Sciatic nerve (tissue), 2 donors: ENCODE measurements at regions not wholly inside any gene's neighbourhood (a gene's known extent, or its start where the extent isn't known, plus 50 kb on each side); places are given as distances from the start of the nearest gene placed in this dataset.
"Not testable (repeated sequence)": the region's sequence is repeated elsewhere in the genome, so short reads cannot be mapped to it uniquely, and the experiment has no call there.

Source experiments
- ATAC-seq: fragments of 200-7000 bp; cut with Tn5 transposase; one replicate; pipeline ENCODE4 v1.9.1; 2020; ENCODE audit warnings: mild to moderate bottlenecking, moderate library complexity
- DNase-seq: peaks from one replicate; pipeline ENCODE4 v3.0.0-alpha.2; 2020; ENCODE audit warnings: low spot score
- intact Hi-C: fragments of 100-400 bp; cut with DNase I; formaldehyde crosslinking; loops from one replicate; pipeline ENCODE4 v1.14.2; 2022
- donor health status: DM: no; HTN: no; CAD: no.
- donor health status: DM: no; HTN: no; CAD: no.

GRCh38 chr2:239746559-239747246 lies 278.4 kb downstream of the NDUFA10 start:
- ATAC-seq: peak; percentile 74
- intact Hi-C loops: no loop called here
- no peak for DNase-seq

- intact Hi-C loops: no loop called here
- DNase-seq (no peak), ATAC-seq (peak; percentile 79)
These were observed 279.5 kb downstream of the NDUFA10 start for GRCh38 chr2:239745386-239746227.

- ATAC-seq (no peak), DNase-seq (no peak)
- intact Hi-C loops: no loop called here
These were observed 280.3 kb downstream of the NDUFA10 start for GRCh38 chr2:239744706-239745340.

DNA sequence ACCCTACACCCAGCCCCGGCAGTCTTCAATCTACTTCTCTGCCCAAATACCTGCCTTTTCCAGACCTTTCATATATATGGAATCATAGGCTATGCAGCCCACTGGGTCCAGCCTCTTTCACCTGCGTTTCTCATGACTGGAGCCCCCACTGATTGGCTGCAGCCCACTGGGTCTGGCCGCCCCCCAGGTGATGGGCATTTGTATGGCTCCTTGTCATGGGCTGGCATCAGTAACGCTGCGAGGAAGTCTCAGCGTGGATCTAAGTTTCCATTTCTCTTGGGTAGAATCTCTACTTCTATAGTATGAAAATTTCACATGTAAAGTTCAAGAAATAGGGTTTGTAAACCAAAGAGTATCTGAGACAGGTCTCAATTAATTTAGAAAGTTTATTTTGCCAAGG lies 281.9 kb downstream of the NDUFA10 start:
- intact Hi-C loops: no loop called here
- DNase-seq (no peak), ATAC-seq (no peak)

DNA sequence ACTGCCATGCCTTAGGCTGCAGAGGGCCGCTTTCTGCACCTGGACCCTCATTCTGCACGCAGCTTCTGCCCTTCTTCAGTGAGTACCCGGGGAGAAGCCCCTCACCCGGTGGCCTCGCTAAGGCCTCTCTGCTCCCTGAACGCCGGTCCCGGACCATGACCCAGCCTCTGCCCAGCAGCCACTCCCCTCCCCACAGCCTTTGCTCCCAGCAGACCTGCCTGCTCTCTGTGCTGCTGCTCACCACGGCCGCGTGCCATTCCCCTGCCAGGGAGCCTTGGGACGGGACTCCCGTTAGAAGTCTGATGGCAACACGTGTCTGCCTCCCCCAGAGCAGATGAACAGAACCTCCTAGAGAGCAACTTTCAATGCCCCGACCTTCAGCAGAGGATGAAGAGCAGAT lies 282.8 kb downstream of the NDUFA10 start:
- ATAC-seq: no peak
- intact Hi-C loops: no loop called here
- DNase-seq: no peak

DNA sequence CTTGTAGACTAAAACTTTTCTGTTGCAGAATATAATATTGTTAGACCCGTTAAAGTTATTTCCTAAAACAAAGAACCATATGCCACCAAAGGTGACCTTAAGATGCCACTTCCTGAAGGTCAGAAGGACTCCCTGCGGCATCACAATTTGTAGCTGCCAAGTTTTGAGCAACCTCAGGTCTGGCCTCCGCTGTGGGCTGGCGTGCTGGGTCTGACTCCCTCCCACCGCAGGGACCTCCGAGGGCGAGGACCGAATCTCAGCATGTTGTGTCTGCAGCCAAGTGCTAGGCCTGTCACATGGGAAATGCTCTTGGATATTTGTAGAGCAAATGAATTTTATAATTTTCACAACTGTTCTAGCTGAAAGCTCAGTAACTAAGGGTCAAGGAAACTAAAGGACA lies 285.9 kb downstream of the NDUFA10 start:
- intact Hi-C loops: no loop called here
- DNase-seq: no peak
- ATAC-seq: peak; percentile 33

GRCh38 chr2:239738159-239738558 lies 287.0 kb downstream of the NDUFA10 start:
- no peak for ATAC-seq
- no peak for DNase-seq
- intact Hi-C loops: no loop called here

DNA sequence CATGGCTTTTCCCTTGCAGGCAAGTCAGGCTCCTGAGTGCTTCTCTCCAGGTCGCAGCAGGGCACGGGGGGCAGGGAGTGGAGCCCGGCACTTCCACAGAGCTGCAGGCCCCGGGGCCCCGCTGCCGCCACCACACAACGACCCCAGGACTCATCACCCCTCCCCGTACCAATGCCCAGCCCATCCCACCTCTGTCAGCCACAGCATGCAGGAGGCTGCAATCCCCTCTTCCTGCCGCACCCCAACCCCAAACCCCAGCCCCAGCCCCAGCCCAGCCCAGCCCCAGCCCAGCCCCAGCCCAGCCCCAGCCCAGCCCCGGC lies 288.0 kb downstream of the NDUFA10 start:
- intact Hi-C loops: no loop called here
- no peak for DNase-seq
- ATAC-seq: no peak

DNA sequence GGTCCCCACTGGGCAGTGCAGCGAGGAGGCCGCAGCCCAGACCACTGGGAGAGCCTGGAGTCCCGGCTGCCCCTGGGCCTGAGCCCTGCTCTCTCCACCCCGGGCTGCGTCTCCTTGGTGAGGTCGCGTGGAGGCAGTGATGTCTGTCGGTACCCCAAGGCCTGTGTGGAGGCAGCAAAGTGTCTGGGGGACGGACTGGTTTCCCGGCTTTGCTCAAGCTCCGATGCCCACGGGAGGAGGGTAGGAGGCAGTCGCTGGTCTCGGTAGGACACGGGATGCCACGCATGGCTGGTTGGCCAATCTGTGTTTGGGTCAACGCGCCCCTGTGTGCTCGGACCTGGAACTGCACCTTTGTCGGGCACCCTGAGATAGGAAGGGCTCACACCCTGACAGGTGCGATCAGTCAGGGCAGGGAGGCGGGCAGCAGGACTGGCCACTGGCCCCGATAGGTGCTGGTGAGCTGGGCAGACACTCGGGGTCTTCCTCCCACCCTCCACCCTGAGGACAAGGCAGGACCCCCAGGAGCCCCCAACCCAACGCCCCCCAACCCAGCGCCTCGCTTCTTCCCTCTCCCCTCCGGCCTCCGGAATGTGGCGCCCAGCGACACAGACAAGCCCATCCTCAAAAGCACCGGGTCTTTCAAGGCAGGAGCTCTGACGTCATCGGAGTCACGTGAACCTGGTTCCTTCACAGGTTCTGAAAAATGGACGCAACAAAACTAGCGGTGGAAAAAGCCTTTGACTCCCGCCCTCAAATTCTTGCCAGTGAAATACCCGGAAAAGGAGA lies 288.6 kb downstream of the NDUFA10 start:
- ATAC-seq (no peak), DNase-seq (no peak)
- intact Hi-C loops: no loop called here

DNA sequence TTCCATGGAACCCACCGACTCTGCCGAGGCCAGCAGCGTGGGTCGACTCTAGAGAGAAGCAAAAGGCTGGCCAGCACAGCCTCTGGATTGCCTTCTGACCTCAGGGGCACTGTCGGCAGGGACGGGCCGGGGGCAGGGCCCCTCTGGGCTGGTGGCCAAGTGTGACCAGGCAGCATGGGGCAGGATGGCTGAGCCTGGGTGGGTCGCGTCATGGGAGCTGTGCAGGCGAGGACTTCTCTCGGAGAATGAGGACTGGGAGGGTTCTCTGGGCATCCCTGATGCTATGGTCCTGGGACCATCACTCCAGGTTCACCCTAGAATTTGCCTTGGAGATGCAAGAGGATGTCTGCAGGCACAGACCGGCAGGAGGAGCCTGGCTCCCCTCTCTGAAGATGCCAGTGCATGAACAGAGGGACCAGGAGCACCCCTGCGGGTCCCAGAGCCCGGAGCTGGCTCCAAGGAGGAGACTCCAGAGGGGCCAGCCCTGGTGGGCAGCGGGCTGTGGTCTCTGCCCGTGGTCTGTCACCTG lies 289.2 kb downstream of the NDUFA10 start:
- DNase-seq: no peak
- ATAC-seq: peak; percentile 24
- intact Hi-C loops: no loop called here

- intact Hi-C loops: no loop called here
- no peak for DNase-seq
- ATAC-seq: peak; percentile 84
These were observed 289.9 kb downstream of the NDUFA10 start for GRCh38 chr2:239735131-239735828.

GRCh38 chr2:239734436-239735005 lies 290.6 kb downstream of the NDUFA10 start:
- ATAC-seq: no peak
- DNase-seq: no peak

GRCh38 chr2:239732666-239733010 lies 292.5 kb downstream of the NDUFA10 start:
- ATAC-seq (no peak), DNase-seq (no peak)
- intact Hi-C loops: no loop called here

More at GRCh38 chr2:239734436-239735005, 290.6 kb downstream of the NDUFA10 start:
- intact Hi-C loops: no loop called here

GRCh38 chr2:239731998-239732665 lies 293.0 kb downstream of the NDUFA10 start:
- intact Hi-C loops: no loop called here
- ATAC-seq (no peak), DNase-seq (peak; percentile 33)

DNA sequence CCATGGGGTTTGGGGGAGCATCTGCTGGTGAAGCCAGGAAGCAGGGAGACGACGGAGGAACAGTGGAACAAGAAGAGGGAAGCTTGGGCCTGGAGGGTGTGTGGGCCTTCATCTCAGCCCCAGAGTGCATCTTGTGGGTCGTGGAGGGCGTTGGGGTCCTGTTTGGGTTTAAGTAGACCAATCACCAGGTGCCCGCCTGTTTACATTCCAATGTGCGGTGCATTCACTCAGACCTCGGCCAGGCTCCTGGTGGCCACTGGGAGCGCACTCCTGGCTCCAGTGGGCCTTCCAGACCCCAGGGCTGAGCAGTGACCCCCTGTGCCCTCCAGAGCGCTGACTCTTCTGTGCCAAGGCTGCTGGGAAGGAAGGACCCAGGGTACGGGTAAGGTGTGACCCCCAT lies 293.7 kb downstream of the NDUFA10 start:
- DNase-seq (peak; percentile 39), ATAC-seq (no peak)
- intact Hi-C loops: no loop called here

- ATAC-seq (no peak), DNase-seq (peak; percentile 31)
- intact Hi-C loops: no loop called here
These were observed 294.2 kb downstream of the NDUFA10 start for GRCh38 chr2:239730897-239731296.

GRCh38 chr2:239730567-239730882 lies 294.6 kb downstream of the NDUFA10 start:
- peak; percentile 23 for DNase-seq
- intact Hi-C loops, ATAC-seq: not testable (repeated sequence)
